Panc1 (cell line): ENCODE measurements at regions not wholly inside any gene's neighbourhood (a gene's known extent, or its start where the extent isn't known, plus 50 kb on each side); places are given as distances from the start of the nearest gene placed in this dataset.

ENCODE experiments used
- ATAC-seq: fragments of 200-7000 bp; cut with Tn5 transposase; 2 replicates; pipeline ENCODE4 v1.9.1; 2020; ENCODE audit warnings: mild to moderate bottlenecking, moderate library complexity
- BruUV-seq: library from RNA; stranded (reverse); fragments of 400-500 nt; replicated peaks from 2 replicates; lab custom pipeline; 2021; lab: Mats Ljungman, UMichigan
- CTCF ChIA-PET: fragments of 300-600 bp; sonication (Branson Sonifier 250); formaldehyde crosslinking; loops from one replicate; lab custom pipeline; 2022; ENCODE audit warnings: antibody characterized with exemption; lab: Charles Lee
- POLR2A ChIA-PET: fragments of 300-600 bp; sonication (Branson Sonifier 250); formaldehyde crosslinking; loops from one replicate; lab custom pipeline; 2022; ENCODE audit warnings: antibody characterized with exemption; lab: Charles Lee
- DNase-seq: peaks from one replicate; pipeline ENCODE4 v3.0.0-alpha.2; 2010; ENCODE audit warnings: low read depth, low spot score
- H3K27ac ChIP-seq: 2 replicates; pipeline ENCODE4 v1.5.1; 2011; ENCODE audit warnings: mild to moderate bottlenecking, low read length, inconsistent platforms
- H3K27me3 ChIP-seq: fragments of 200-500 bp; sonication (Bioruptor generic); 2 replicates; pipeline ENCODE4 v1.6.0; 2014; ENCODE audit warnings: low read length, inconsistent platforms; ENCODE audit not compliant: control insufficient read depth, insufficient read depth
- H3K36me3 ChIP-seq: fragments of 200-500 bp; sonication (Bioruptor generic); 2 replicates; pipeline ENCODE4 v1.5.1; 2014; ENCODE audit warnings: inconsistent platforms, mild to moderate bottlenecking, low read length, moderate library complexity; ENCODE audit not compliant: control insufficient read depth, insufficient read depth
- H3K4me1 ChIP-seq: 2 replicates; pipeline ENCODE4 v1.5.1; 2011; ENCODE audit warnings: inconsistent platforms, mild to moderate bottlenecking, low read length, moderate library complexity; ENCODE audit not compliant: control insufficient read depth, insufficient read depth
- H3K4me3 ChIP-seq, 2 experiments: 2 replicates each; pipeline ENCODE4 v1.5.1; 2011 to 2012; ENCODE audit warnings: low read depth in 2 of 2, low read length in 2 of 2, mild to moderate bottlenecking in 2 of 2, inconsistent platforms in 1 of 2, moderate library complexity in 1 of 2
- H3K9me3 ChIP-seq: fragments of 200-500 bp; sonication (Bioruptor generic); 2 replicates; pipeline ENCODE4 v1.5.1; 2014; ENCODE audit warnings: low read depth, mild to moderate bottlenecking, inconsistent platforms, low read length, moderate library complexity; ENCODE audit not compliant: control insufficient read depth, insufficient read depth
- CTCF ChIP-seq: fragments of 450-650 bp; IDR thresholded peaks from 2 replicates; pipeline ENCODE4 v1.5.1; 2017; ENCODE audit warnings: mild to moderate bottlenecking
- POLR2AphosphoS5 ChIP-seq: IDR thresholded peaks from 2 replicates; pipeline ENCODE4 v1.6.1; 2012; ENCODE audit warnings: mild to moderate bottlenecking, low read depth, low read length, moderate library complexity
- REST ChIP-seq, 2 experiments: IDR thresholded peaks; 2 replicates each; pipeline ENCODE4 v1.6.1; 2011 to 2012; ENCODE audit warnings: low read depth in 2 of 2, control low read depth in 1 of 2, low read length in 1 of 2, mild to moderate bottlenecking in 1 of 2, moderate library complexity in 1 of 2; ENCODE audit not compliant: insufficient read depth in 1 of 2
- SIN3A ChIP-seq: IDR thresholded peaks from 2 replicates; pipeline ENCODE4 v1.6.1; 2012; ENCODE audit warnings: low read depth, mild to moderate bottlenecking, low read length, moderate library complexity, borderline replicate concordance; ENCODE audit not compliant: insufficient read depth
- TCF7L2 ChIP-seq: IDR thresholded peaks from 2 replicates; pipeline ENCODE4 v1.6.1; 2011; ENCODE audit warnings: mild to moderate bottlenecking, low read depth, low read length, inconsistent platforms
- in situ Hi-C: cut with HindIII; loops from 2 replicates; pipeline ENCODE4 v1.10.0; 2016; ENCODE audit warnings: low sequenced_read_pairs, low pct_unique_long_range_greater_than_20kb
- intact Hi-C: fragments of 100-400 bp; cut with micrococcal nuclease; formaldehyde crosslinking; loops from one replicate; pipeline ENCODE4 v1.10.0; 2022; ENCODE audit not compliant: unreplicated experiment

- H3K9me3 ChIP-seq: no peaks in the 10 kb centered on the region
- no peak overlapping the region for H3K27ac ChIP-seq
- in situ Hi-C loops: no loop called here
- ATAC-seq (no peak), DNase-seq (no peak)
- BruUV-seq: no TSS peak
- TF ChIP-seq CTCF (no peak), POLR2AphosphoS5 (no peak), REST (IDR thresholded peaks at IDR 0.05; ENCODE audit: insufficient read depth in 1 of 2, low read depth in 2 of 2, low read length in 1 of 2) (no peak), TCF7L2 (no peak), SIN3A (no peak)
- intact Hi-C loops: no loop called here
- no peaks in the 10 kb centered on the region for H3K27me3 ChIP-seq
- H3K4me1 ChIP-seq: no peaks in the 10 kb centered on the region
- ChIA-PET POLR2A (interaction anchor here (0.6 kb wide), 1 partner anchor 53 kb away, joined by 4 read pairs; no protein-coding TSS in a partner anchor), CTCF (no interaction called here)
- no peaks in the 10 kb centered on the region for H3K36me3 ChIP-seq
- H3K4me3 ChIP-seq: no peak overlapping the region
Measured at GRCh38 chrX:146243041-146243440, 425.4 kb downstream of the SLITRK2 start.

DNA sequence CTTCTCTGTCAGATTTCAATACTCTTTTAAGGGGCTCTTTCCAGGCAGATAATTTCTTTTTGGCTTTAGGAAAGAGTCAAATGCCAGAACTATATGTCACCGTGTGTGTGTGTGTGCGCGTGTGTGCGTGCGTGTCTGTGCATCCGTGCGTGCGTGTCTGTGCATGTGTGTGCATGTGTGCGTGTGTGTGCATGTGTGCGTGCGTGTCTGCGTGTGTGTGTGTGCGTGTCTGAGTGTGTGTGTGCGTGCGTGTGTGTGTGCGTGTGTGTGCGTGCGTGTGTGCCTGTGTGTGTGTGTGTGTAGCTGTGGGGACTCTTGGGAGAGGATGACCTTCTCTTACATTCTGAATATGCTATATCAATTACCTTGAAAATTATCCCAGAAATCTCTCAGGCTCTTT is 441.6 kb downstream of the SLITRK2 start:
- intact Hi-C loops: no loop called here
- in situ Hi-C loops: no loop called here
- ChIA-PET CTCF (no interaction called here), POLR2A (no interaction called here)
- no TSS peak for BruUV-seq
- Histone ChIP-seq H3K4me3 (no peak overlapping the region), H3K9me3 (no peaks in the 10 kb centered on the region), H3K36me3 (no peaks in the 10 kb centered on the region), H3K27me3 (no peaks in the 10 kb centered on the region), H3K27ac (no peak overlapping the region), H3K4me1 (no peaks in the 10 kb centered on the region)
- ATAC-seq (no peak), DNase-seq (no peak)
- no peak for TF ChIP-seq CTCF
- no peak for TF ChIP-seq TCF7L2
- no peak for TF ChIP-seq SIN3A
- no peak for TF ChIP-seq POLR2AphosphoS5
- no peak for TF ChIP-seq REST (IDR thresholded peaks at IDR 0.05; ENCODE audit: insufficient read depth in 1 of 2, low read depth in 2 of 2, low read length in 1 of 2)
